ENCODE measurements at regions not wholly inside any gene's neighbourhood (a gene's known extent, or its start where the extent isn't known, plus 50 kb on each side); places are given as distances from the start of the nearest gene placed in this dataset.

DNA sequence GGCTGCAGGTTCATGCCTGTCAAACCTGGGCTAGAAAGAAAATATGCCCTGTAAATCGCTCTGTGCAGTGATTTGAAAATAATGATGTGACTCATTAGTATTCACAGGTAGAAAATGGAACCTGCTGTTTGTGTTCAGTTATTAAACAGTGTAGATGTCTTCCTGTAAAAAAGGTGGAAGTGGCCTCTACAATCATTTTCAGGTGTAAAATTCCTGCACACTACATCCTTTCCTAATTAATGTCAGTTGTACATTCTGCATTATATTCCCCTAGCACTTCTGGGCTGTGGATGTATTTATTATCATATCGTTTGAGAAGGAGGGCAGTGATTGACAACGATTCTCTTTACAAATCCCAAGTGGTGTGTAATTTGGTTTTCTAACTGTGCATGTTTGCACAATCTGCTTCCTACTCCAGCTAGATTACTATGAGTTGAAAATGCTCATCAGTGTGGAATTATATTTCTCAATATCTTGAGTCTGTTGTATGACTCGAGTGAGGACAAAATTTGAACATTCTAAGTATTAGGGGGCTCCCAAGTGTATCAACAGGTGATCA lies 454.0 kb upstream of the DDI1 start:
- no peak for DNase-seq
- no peaks in the 10 kb centered on the region for H3K9me3 ChIP-seq (ENCODE audit: control insufficient read depth, low read length)
- H3K27me3 ChIP-seq (replicated peaks; ENCODE audit: control insufficient read depth, insufficient read depth, low read length, poor library complexity, severe bottlenecking), result no peaks in the 10 kb centered on the region
- H3K4me1 ChIP-seq (ENCODE audit: control insufficient read depth, insufficient read depth, low read length, poor library complexity, severe bottlenecking), result no peaks in the 10 kb centered on the region
- no peak overlapping the region for H3K4me3 ChIP-seq (ENCODE audit: insufficient read depth, low read depth, low read length, poor library complexity, severe bottlenecking)
- no peaks in the 10 kb centered on the region for H3K36me3 ChIP-seq (ENCODE audit: control insufficient read depth, insufficient read depth, low read length)
- no peak overlapping the region for H3K27ac ChIP-seq (ENCODE audit: insufficient read depth, low read length, poor library complexity, severe bottlenecking)

- Histone ChIP-seq H3K4me1 (ENCODE audit: control insufficient read depth, insufficient read depth, low read length, poor library complexity, severe bottlenecking) (no peaks in the 10 kb centered on the region), H3K27me3 (replicated peaks; ENCODE audit: control insufficient read depth, insufficient read depth, low read length, poor library complexity, severe bottlenecking) (no peaks in the 10 kb centered on the region), H3K4me3 (ENCODE audit: insufficient read depth, low read depth, low read length, poor library complexity, severe bottlenecking) (no peak overlapping the region), H3K27ac (ENCODE audit: insufficient read depth, low read length, poor library complexity, severe bottlenecking) (no peak overlapping the region), H3K36me3 (ENCODE audit: control insufficient read depth, insufficient read depth, low read length) (no peaks in the 10 kb centered on the region), H3K9me3 (ENCODE audit: control insufficient read depth, low read length) (no peaks in the 10 kb centered on the region)
- DNase-seq, result no peak
These were observed 452.4 kb upstream of the DDI1 start for GRCh38 chr11:103584021-103584420.

DNA sequence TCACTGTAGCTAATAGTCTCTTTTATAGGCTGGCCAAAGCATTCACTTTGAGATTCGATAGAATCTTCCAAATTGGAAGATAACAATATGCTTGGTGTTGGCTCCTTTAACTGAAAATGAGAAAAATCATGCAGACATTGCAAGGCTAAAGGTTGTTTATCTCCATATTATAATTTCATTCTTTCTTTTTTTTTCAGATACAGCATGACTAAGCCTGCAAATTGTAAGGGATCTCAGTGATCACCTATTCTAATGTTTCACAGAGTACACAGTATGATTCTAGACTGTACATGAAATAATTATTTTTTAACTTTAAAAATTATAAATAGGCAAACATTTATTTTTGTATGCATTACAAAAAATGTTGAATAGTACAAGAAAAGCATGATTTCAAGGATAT lies 451.7 kb upstream of the DDI1 start:
- H3K4me1 ChIP-seq (ENCODE audit: control insufficient read depth, insufficient read depth, low read length, poor library complexity, severe bottlenecking), result no peaks in the 10 kb centered on the region
- H3K9me3 ChIP-seq (ENCODE audit: control insufficient read depth, low read length), result no peaks in the 10 kb centered on the region
- H3K4me3 ChIP-seq (ENCODE audit: insufficient read depth, low read depth, low read length, poor library complexity, severe bottlenecking), result no peak overlapping the region
- H3K36me3 ChIP-seq (ENCODE audit: control insufficient read depth, insufficient read depth, low read length), result no peaks in the 10 kb centered on the region
- no peaks in the 10 kb centered on the region for H3K27me3 ChIP-seq (replicated peaks; ENCODE audit: control insufficient read depth, insufficient read depth, low read length, poor library complexity, severe bottlenecking)
- no peak overlapping the region for H3K27ac ChIP-seq (ENCODE audit: insufficient read depth, low read length, poor library complexity, severe bottlenecking)
- no peak for DNase-seq

GRCh38 chr11:103585401-103585800 lies 451.0 kb upstream of the DDI1 start:
- no peaks in the 10 kb centered on the region for H3K27me3 ChIP-seq (replicated peaks; ENCODE audit: control insufficient read depth, insufficient read depth, low read length, poor library complexity, severe bottlenecking)
- no peak overlapping the region for H3K27ac ChIP-seq (ENCODE audit: insufficient read depth, low read length, poor library complexity, severe bottlenecking)

DNA sequence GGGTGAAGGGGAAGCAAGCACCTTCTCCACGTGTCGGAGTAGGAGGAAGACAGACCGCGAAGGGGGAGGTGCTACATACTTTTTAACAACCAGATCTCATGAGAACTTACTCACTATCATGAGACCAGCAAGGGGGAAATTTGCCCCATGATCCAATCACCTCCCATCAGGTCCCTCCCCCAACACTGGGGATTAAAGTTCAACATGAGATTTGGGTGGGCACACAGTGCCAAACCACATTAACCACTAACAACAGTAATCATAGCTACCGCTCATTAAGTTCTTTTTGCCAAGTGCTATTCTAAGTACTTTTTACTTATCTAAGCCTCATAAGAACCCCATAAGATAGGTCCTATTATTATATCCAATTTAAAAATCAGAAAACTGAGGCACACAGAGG lies 450.5 kb upstream of the DDI1 start:
- Histone ChIP-seq H3K27me3 (replicated peaks; ENCODE audit: control insufficient read depth, insufficient read depth, low read length, poor library complexity, severe bottlenecking) (no peaks in the 10 kb centered on the region), H3K4me1 (ENCODE audit: control insufficient read depth, insufficient read depth, low read length, poor library complexity, severe bottlenecking) (no peaks in the 10 kb centered on the region), H3K27ac (ENCODE audit: insufficient read depth, low read length, poor library complexity, severe bottlenecking) (no peak overlapping the region), H3K9me3 (ENCODE audit: control insufficient read depth, low read length) (no peaks in the 10 kb centered on the region), H3K36me3 (ENCODE audit: control insufficient read depth, insufficient read depth, low read length) (no peaks in the 10 kb centered on the region), H3K4me3 (ENCODE audit: insufficient read depth, low read depth, low read length, poor library complexity, severe bottlenecking) (no peak overlapping the region)
- no peak for DNase-seq

More at GRCh38 chr11:103585401-103585800, 451.0 kb upstream of the DDI1 start:
- no peak for DNase-seq
- Histone ChIP-seq H3K4me1 (ENCODE audit: control insufficient read depth, insufficient read depth, low read length, poor library complexity, severe bottlenecking) (no peaks in the 10 kb centered on the region), H3K4me3 (ENCODE audit: insufficient read depth, low read depth, low read length, poor library complexity, severe bottlenecking) (no peak overlapping the region), H3K9me3 (ENCODE audit: control insufficient read depth, low read length) (no peaks in the 10 kb centered on the region), H3K36me3 (ENCODE audit: control insufficient read depth, insufficient read depth, low read length) (no peaks in the 10 kb centered on the region)

- no peaks in the 10 kb centered on the region for H3K4me1 ChIP-seq (ENCODE audit: control insufficient read depth, insufficient read depth, low read length, poor library complexity, severe bottlenecking)
These were observed 449.7 kb upstream of the DDI1 start for GRCh38 chr11:103586756-103587155.

DNA sequence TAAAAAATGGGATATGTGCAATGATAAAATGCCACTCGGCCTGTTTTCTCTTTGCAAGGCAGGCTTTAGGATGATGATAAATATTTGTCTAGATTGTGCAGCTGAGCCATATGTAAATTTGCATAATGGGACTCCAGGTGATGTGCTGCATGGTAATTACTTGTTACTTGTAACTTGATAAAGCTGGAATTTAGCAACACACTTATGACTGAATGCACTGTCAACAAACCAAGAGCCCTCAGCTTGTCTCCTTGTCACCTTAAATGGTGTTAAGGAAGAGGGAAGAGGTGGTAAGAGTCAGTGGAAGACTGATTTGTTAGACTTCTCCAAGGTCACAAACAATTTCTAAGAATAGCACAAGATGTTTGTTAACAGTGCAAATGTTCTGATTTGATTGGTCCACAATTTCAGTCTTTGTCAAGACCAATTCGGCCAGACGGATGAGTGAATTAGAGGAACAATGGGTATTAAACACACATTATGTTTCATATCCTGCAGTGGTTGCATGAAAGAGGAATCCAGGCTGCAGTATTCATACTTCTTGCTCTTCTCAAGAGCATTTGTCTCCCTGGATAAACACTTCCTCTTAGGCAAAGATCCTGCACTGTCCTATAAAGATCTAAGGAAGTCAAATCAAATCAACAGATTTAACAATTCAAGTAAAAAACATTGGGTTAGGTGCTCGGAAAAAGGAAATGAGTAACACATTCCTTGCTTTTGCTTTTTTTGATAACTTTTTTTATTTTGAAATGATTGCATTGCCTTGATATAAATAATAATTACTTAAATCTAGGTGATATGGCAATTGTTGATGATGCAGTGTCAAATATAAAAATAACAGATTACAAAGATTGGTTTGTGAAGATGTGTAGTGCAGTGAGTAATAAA lies 448.3 kb upstream of the DDI1 start:
- Histone ChIP-seq H3K27me3 (replicated peaks; ENCODE audit: control insufficient read depth, insufficient read depth, low read length, poor library complexity, severe bottlenecking) (no peaks in the 10 kb centered on the region), H3K4me1 (ENCODE audit: control insufficient read depth, insufficient read depth, low read length, poor library complexity, severe bottlenecking) (no peaks in the 10 kb centered on the region), H3K36me3 (ENCODE audit: control insufficient read depth, insufficient read depth, low read length) (no peaks in the 10 kb centered on the region), H3K27ac (ENCODE audit: insufficient read depth, low read length, poor library complexity, severe bottlenecking) (no peak overlapping the region), H3K4me3 (ENCODE audit: insufficient read depth, low read depth, low read length, poor library complexity, severe bottlenecking) (no peak overlapping the region), H3K9me3 (ENCODE audit: control insufficient read depth, low read length) (no peaks in the 10 kb centered on the region)
- no peak for DNase-seq

More at GRCh38 chr11:103586756-103587155, 449.7 kb upstream of the DDI1 start:
- no peaks in the 10 kb centered on the region for H3K9me3 ChIP-seq (ENCODE audit: control insufficient read depth, low read length)
- no peak overlapping the region for H3K27ac ChIP-seq (ENCODE audit: insufficient read depth, low read length, poor library complexity, severe bottlenecking)
- DNase-seq, result no peak
- H3K36me3 ChIP-seq (ENCODE audit: control insufficient read depth, insufficient read depth, low read length), result no peaks in the 10 kb centered on the region
- H3K4me3 ChIP-seq (ENCODE audit: insufficient read depth, low read depth, low read length, poor library complexity, severe bottlenecking), result no peak overlapping the region
- no peaks in the 10 kb centered on the region for H3K27me3 ChIP-seq (replicated peaks; ENCODE audit: control insufficient read depth, insufficient read depth, low read length, poor library complexity, severe bottlenecking)

DNA sequence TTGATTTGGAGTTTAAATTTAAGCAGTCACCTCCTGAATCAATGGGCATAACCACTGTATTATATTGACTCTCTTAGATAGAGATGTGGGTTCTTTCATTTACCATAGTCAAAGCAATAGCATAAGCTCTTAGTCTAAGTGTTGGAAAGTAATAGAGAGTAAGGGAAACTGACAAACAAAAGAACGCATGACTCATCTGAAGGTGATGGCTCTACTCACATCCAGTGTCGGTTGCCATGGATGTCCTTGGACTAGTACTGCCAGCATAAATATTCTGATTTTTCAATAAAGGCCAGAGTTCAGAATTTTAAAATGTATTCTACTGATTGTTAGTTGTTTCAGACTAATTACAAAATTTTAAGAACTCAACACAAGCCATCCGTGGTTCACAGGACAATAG lies 444.9 kb upstream of the DDI1 start:
- Histone ChIP-seq H3K27ac (ENCODE audit: insufficient read depth, low read length, poor library complexity, severe bottlenecking) (no peak overlapping the region), H3K36me3 (ENCODE audit: control insufficient read depth, insufficient read depth, low read length) (no peaks in the 10 kb centered on the region), H3K27me3 (replicated peaks; ENCODE audit: control insufficient read depth, insufficient read depth, low read length, poor library complexity, severe bottlenecking) (no peaks in the 10 kb centered on the region), H3K9me3 (ENCODE audit: control insufficient read depth, low read length) (no peaks in the 10 kb centered on the region), H3K4me1 (ENCODE audit: control insufficient read depth, insufficient read depth, low read length, poor library complexity, severe bottlenecking) (no peaks in the 10 kb centered on the region), H3K4me3 (ENCODE audit: insufficient read depth, low read depth, low read length, poor library complexity, severe bottlenecking) (no peak overlapping the region)
- DNase-seq, result no peak

GRCh38 chr11:103594283-103594682 lies 442.2 kb upstream of the DDI1 start:
- no peaks in the 10 kb centered on the region for H3K9me3 ChIP-seq (ENCODE audit: control insufficient read depth, low read length)
- H3K27me3 ChIP-seq (replicated peaks; ENCODE audit: control insufficient read depth, insufficient read depth, low read length, poor library complexity, severe bottlenecking), result no peaks in the 10 kb centered on the region
- no peak overlapping the region for H3K4me3 ChIP-seq (ENCODE audit: insufficient read depth, low read depth, low read length, poor library complexity, severe bottlenecking)
- H3K36me3 ChIP-seq (ENCODE audit: control insufficient read depth, insufficient read depth, low read length), result no peaks in the 10 kb centered on the region
- no peak overlapping the region for H3K27ac ChIP-seq (ENCODE audit: insufficient read depth, low read length, poor library complexity, severe bottlenecking)
- no peak for DNase-seq
- no peaks in the 10 kb centered on the region for H3K4me1 ChIP-seq (ENCODE audit: control insufficient read depth, insufficient read depth, low read length, poor library complexity, severe bottlenecking)

DNA sequence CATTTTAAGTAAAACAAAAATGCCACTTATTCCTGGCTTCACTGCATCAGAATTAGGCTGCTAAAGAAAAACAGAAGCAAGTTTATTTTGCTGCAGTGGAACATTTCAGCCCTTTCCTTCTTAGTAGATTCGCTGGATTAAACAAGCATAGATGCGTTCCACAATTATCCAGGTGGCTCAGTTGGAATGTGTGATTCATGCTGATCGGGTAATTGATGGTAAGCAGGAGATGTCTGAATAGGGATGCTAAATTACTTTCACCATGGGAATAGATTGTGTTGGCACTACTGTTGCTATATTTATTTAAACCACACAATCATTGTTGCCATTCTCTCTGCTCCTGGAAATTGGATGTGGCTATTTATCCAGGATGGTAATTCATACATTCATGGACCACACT lies 440.1 kb upstream of the DDI1 start:
- DNase-seq, result no peak
- no peaks in the 10 kb centered on the region for H3K4me1 ChIP-seq (ENCODE audit: control insufficient read depth, insufficient read depth, low read length, poor library complexity, severe bottlenecking)
- no peak overlapping the region for H3K27ac ChIP-seq (ENCODE audit: insufficient read depth, low read length, poor library complexity, severe bottlenecking)
- H3K4me3 ChIP-seq (ENCODE audit: insufficient read depth, low read depth, low read length, poor library complexity, severe bottlenecking), result no peak overlapping the region
- no peaks in the 10 kb centered on the region for H3K27me3 ChIP-seq (replicated peaks; ENCODE audit: control insufficient read depth, insufficient read depth, low read length, poor library complexity, severe bottlenecking)
- no peaks in the 10 kb centered on the region for H3K9me3 ChIP-seq (ENCODE audit: control insufficient read depth, low read length)
- no peaks in the 10 kb centered on the region for H3K36me3 ChIP-seq (ENCODE audit: control insufficient read depth, insufficient read depth, low read length)

Measured in effector memory CD4-positive, alpha-beta T cell (primary cell).